Cardiac muscle cell (in vitro differentiated cells and primary cell): ENCODE measurements at regions not wholly inside any gene's neighbourhood (a gene's known extent, or its start where the extent isn't known, plus 50 kb on each side); places are given as distances from the start of the nearest gene placed in this dataset.

ENCODE experiments used
- DNase-seq, 2 donors: peaks; one replicate each; pipeline versions ENCODE4 v3.0.0 to v3.0.0-alpha.2; 2010 to 2017; ENCODE audit warnings: low read depth in 1 of 2, low spot score in 1 of 2
- H3K27ac ChIP-seq: fragments of 200-600 bp; sonication (generic); 2 replicates; pipeline ENCODE4 v1.5.1; 2016
- H3K27me3 ChIP-seq: fragments of 200-600 bp; sonication (generic); 2 replicates; pipeline ENCODE4 v1.6.0; 2016; ENCODE audit warnings: control low read depth
- H3K36me3 ChIP-seq: fragments of 200-600 bp; sonication (generic); 2 replicates; pipeline ENCODE4 v1.5.1; 2016; ENCODE audit warnings: control low read depth
- H3K4me1 ChIP-seq: fragments of 200-600 bp; sonication (generic); 2 replicates; pipeline ENCODE4 v1.8.1; 2017; ENCODE audit warnings: low read depth, mild to moderate bottlenecking, mixed run types
- H3K4me3 ChIP-seq: fragments of 200-600 bp; sonication (generic); 2 replicates; pipeline ENCODE4 v1.5.1; 2016; ENCODE audit warnings: mild to moderate bottlenecking
- H3K9me3 ChIP-seq: fragments of 200-600 bp; sonication (generic); 2 replicates; pipeline ENCODE4 v1.5.1; 2017; ENCODE audit warnings: low read depth, mild to moderate bottlenecking, control low read depth
- TF ChIP-seq, protein P1 (sequence below): IDR thresholded peaks from 2 replicates; pipeline ENCODE4 v1.5.1; 2012; ENCODE audit warnings: low read depth, mild to moderate bottlenecking, low read length

GRCh38 chr4:10182446-10183424, 66.1 kb upstream of the WDR1 start:
- Histone ChIP-seq H3K36me3 (no peaks in the 10 kb centered on the region), H3K27ac (no peak overlapping the region), H3K4me3 (no peak overlapping the region), H3K9me3 (no peaks in the 10 kb centered on the region), H3K27me3 (no peaks in the 10 kb centered on the region), H3K4me1 (peaks cover 33% of the 10 kb centered on the region)
- TF ChIP-seq, protein P1, sequence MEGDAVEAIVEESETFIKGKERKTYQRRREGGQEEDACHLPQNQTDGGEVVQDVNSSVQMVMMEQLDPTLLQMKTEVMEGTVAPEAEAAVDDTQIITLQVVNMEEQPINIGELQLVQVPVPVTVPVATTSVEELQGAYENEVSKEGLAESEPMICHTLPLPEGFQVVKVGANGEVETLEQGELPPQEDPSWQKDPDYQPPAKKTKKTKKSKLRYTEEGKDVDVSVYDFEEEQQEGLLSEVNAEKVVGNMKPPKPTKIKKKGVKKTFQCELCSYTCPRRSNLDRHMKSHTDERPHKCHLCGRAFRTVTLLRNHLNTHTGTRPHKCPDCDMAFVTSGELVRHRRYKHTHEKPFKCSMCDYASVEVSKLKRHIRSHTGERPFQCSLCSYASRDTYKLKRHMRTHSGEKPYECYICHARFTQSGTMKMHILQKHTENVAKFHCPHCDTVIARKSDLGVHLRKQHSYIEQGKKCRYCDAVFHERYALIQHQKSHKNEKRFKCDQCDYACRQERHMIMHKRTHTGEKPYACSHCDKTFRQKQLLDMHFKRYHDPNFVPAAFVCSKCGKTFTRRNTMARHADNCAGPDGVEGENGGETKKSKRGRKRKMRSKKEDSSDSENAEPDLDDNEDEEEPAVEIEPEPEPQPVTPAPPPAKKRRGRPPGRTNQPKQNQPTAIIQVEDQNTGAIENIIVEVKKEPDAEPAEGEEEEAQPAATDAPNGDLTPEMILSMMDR: no peak
- no peak for DNase-seq

GRCh38 chr4:10181745-10182445, 65.3 kb upstream of the WDR1 start:
- Histone ChIP-seq H3K27ac (no peak overlapping the region), H3K4me1 (peaks cover 33% of the 10 kb centered on the region), H3K4me3 (no peak overlapping the region), H3K9me3 (no peaks in the 10 kb centered on the region), H3K27me3 (no peaks in the 10 kb centered on the region), H3K36me3 (no peaks in the 10 kb centered on the region)
- TF ChIP-seq, protein P1: no peak
- DNase-seq: no peak

GRCh38 chr4:10180927-10181744, 64.5 kb upstream of the WDR1 start:
- no peak overlapping the region for H3K4me3 ChIP-seq
- peak in 1 of 2 donors; percentile 84 for DNase-seq
- H3K27me3 ChIP-seq: no peaks in the 10 kb centered on the region
- TF ChIP-seq, protein P1: no peak
- H3K4me1 ChIP-seq: peaks cover 28% of the 10 kb centered on the region
- no peaks in the 10 kb centered on the region for H3K36me3 ChIP-seq
- no peaks in the 10 kb centered on the region for H3K9me3 ChIP-seq
- H3K27ac ChIP-seq: peak overlapping the region; percentile 23

- H3K27me3 ChIP-seq: no peaks in the 10 kb centered on the region
- H3K27ac ChIP-seq: no peak overlapping the region
These were observed 64.0 kb upstream of the WDR1 start for GRCh38 chr4:10180603-10180926.

More at GRCh38 chr4:10180603-10180926, 64.0 kb upstream of the WDR1 start:
- no peaks in the 10 kb centered on the region for H3K9me3 ChIP-seq
- no peaks in the 10 kb centered on the region for H3K36me3 ChIP-seq
- H3K4me1 ChIP-seq: peaks cover 24% of the 10 kb centered on the region
- no peak overlapping the region for H3K4me3 ChIP-seq
- TF ChIP-seq, protein P1: no peak
- no peak for DNase-seq
